ENCODE measurements at regions not wholly inside any gene's neighbourhood (a gene's known extent, or its start where the extent isn't known, plus 50 kb on each side); places are given as distances from the start of the nearest gene placed in this dataset.

DNA sequence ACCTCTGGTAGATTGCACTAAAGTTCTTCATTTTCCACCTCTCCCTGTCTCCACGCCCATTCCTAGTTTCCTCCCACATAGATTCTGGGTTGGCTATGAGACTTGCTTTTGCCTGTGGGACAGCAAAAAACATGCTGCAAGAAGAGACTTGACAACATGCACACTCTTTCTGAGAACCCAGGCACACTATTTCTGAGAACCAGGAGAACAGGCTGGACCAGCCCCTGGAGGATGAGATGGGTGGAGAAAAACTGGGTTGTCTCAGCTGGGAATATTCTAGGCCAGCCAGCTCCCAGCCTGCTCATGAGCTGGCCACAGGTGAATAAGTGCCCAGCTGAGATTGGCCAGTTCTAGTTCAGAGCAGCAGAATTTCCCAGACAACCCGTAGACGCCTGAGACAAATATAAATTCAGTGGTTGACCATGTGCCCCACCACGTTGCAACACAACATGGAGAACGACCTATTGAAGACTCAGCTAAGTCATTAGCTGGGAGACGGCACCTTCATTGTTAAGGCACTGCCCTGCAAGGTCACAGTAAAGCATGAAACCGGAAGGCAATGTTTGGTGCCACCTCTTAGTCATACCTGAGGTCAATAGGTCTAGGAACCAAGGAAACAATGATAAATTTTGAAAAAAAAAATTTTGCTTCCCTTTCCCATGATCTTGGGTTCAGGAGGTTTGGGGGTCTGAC is 92.7 kb upstream of the AKR1E2 start:
- no peak for DNase-seq (ENCODE audit: low spot score)

- no peak for DNase-seq (ENCODE audit: low spot score)
Measured at GRCh38 chr10:4730998-4731397, 95.0 kb upstream of the AKR1E2 start.

DNA sequence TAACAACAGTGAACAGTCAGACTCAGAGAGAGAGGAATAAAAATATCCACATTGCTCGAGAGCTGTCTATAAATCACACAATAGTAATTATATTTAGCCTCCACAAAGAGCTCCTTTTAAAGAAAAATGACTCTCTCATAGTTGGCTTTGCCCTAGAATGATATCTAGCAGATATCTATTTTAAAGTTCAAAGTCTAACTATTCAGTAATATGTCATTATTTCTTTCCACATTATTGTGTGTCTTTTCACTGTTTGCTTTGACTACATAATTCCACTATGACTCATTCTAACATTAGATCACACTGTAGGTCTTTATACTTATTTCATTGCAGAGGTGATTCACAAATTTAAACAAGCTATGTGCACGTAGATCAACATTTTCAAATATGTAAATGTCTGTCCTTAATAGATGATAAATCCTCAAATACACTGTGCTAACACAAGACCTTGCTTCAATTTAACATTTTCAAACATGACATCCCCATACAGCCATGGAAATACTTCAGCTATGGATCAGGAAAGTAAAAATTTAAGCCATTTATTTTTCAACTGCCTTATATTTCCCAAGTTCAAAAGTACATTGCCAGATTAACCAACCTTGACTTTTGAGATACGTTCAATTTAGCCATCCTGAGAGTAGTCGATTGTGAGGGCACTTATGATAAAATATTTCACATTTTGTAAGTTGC is 99.9 kb upstream of the AKR1E2 start:
- peak; percentile 21 for DNase-seq (ENCODE audit: low spot score)

DNA sequence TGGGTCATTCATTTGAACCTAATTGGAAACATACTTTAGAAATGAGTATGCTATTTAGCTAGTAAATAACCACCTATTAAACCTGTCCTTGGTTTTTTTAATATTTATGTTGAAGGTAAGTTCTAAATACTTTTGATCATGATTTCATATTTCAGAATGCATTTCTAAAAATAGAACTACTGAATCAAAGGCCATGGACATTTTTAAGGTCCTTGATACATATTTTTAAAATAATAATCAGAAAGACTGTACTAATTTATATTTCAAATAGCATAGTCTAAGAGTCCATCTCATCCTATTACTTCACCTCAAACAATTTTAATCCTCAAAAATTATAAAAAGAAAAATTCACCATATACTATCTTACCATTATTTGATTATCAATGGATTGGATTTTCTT is 102.1 kb upstream of the AKR1E2 start:
- no peak for DNase-seq (ENCODE audit: low spot score)

DNA sequence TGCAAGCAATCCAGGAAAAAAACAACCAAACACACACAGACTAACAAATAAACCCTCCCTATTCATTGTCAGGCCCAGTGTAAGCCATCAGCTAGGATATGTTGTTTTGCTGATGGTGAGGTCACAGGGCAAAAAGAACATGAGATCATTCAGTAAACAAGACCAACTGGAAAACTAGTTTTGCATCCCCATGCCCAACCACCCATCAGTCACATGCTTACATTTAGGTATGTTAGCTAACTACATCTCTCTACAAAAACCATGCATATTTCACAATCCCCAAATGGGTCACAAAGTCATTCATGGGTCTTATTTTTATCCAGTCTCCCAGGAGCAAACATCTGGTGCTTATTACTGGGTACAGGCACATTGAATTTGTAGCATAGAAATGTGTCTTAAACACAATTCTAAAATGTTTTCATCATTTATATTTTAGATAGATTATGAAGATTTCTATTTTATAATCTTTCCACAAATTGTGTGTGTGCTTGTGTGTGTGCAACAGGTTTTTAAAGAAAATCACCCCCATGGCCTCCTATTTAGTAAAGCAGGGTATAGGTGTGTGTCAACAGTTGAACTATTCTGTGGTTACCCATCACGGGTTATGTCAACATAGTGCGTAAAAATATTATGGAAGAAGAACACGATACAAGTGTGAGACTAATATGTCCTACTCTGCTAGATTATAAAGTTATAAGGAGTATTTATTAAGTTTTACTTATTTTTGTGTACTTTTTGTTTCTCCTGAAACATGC is 103.8 kb upstream of the AKR1E2 start:
- DNase-seq (ENCODE audit: low spot score) = no peak

DNA sequence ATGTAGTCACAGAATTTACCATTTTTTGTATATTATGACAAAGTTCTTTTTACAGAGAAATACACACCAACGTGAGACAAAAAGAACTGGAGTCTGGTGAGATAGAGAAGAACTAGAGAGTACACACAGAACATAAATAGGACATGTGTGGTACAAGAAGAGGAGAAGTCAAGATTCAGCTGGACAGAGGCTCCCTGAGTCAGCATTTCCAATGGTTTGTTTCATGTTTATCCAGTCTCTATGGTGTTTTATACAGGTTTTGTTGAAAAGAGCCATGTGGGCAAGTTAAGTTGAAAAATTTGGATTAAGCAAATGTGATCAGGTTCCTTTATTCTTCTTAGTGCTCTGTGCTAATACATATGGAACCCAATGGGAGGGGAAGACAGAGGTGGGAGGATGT is 105.5 kb upstream of the AKR1E2 start:
- DNase-seq (ENCODE audit: low spot score) = no peak

DNA sequence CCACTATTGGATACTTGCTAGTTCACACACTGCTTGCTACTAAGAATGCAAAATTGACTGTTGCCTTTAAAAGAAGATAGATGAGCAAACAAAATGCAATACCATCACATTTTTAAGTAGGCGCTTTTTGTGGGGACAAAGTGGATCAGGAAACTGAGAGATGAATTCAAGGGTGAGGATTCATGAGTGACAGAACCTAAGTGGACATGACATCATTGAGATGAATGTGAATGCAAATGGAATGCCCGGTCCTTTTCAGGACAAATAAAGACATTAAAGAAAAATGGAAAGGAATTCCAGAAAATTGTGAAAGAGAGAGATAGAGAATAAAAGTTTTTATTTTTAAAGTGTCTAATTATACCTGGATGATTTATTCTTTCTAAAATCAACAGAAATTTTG is 106.3 kb upstream of the AKR1E2 start:
- DNase-seq (ENCODE audit: low spot score) = no peak

DNA sequence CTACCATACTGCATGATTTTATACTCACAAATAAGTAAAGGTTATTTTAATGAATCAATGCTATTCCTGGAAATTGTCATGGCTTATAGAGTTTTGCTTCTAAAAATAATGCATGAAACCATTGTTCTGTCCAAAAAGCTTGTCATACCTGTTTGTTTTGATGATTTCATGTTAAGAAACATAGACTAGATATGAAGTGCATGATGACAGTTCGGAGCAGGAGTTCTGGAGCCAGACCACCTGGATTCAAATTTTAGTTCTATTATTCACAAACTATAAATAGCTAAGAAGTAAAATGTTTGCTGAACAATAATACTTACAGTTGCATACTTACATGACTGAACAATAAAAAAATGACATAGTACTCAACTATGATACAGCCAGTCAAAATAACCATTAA is 107.0 kb upstream of the AKR1E2 start:
- no peak for DNase-seq (ENCODE audit: low spot score)

- no peak for DNase-seq (ENCODE audit: low spot score)
Measured at GRCh38 chr10:4718544-4718943, 107.5 kb upstream of the AKR1E2 start.

DNA sequence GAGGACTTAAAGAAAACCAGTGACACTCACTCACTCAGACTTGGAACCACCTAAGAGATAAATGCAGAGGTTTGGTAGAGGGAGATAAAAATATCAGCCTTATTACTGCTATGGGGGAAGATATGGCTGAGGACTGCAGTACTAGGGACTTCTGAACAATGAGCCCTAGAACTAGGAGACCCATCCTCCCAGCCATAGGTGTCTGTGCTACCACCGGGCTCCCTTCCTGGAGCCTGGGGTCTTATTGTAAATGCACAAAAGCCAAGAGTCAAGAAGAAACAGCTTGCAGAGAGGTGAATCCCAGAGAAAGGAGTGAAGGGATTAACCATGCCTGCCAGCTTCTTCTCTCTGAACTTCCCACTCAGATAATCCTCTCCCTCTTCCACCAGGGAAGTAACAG is 108.3 kb upstream of the AKR1E2 start:
- no peak for DNase-seq (ENCODE audit: low spot score)

GRCh38 chr10:4710858-4711257 is 115.1 kb upstream of the AKR1E2 start:
- DNase-seq (ENCODE audit: low spot score) = no peak

DNA sequence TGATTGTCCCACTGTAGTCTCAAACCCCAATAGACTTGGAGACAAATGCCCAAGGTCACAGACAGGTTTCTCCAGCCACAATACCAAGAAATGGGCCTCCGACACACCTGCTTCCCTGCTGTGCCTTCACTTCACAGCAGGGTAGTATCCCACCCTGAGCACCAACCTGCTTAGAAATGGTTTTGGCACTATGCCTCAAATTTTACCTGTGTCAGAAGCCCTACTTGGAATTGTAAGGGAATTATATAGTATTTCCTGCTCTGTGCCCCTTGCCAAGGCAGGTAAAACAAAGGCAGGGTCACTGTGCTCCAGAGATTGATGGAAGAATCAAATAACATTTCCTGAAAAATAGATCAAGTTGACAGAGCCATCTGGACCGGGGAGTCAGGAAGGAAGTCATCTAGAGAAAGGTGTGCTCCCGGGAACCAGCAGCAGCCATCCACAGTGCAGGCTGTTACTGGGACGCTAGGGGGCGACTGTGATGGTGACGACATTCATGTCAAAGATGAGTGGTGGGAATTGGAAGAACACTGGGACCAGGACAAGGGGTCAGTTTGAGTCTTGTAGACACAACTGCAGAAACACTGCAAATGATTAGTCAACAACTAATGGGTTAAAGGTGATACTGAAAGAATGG is 117.8 kb upstream of the AKR1E2 start:
- DNase-seq (ENCODE audit: low spot score) = no peak

GRCh38 chr10:4707221-4707620 is 118.8 kb upstream of the AKR1E2 start:
- no peak for DNase-seq (ENCODE audit: low spot score)

GRCh38 chr10:4704034-4704545 is 121.9 kb upstream of the AKR1E2 start:
- DNase-seq (ENCODE audit: low spot score) = peak; percentile 37

GRCh38 chr10:4701016-4701415 is 125.0 kb upstream of the AKR1E2 start:
- DNase-seq (ENCODE audit: low spot score) = no peak

DNA sequence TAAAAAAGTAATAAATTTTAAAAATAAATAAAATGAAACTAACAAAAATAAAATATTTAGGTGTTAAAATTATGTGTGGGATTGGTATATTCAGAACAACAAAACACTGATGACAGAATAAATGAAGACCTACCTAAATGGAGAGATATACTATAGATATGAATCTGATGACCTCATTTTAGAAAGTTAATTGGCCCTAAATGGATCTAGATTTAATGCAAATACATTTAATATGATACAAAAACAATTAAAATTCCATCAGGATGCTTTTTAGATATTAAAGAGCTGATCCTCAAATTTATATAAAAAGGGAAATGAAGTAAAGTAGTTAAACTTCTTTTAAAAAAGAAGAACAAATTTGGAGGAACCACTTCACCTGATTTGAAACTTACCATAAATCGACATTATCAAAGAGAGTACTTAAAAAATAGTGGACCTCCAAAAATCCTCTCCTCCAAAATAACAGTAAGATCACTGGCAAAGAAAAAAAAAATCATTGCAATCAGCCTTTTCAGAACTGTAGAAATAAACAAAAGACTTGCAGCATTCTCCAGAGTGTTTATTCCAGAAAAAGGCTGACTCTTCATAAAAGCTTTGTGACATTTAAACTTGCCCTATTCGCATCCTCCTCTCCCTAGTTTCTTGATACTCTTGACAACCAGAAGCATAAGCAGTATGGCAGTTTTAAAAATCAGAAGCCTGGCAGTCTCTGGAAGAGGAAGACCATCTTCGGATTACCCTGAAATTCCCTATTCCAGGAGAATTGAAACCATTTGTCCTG is 125.9 kb upstream of the AKR1E2 start:
- DNase-seq (ENCODE audit: low spot score) = no peak

GRCh38 chr10:4698075-4698474 is 127.9 kb upstream of the AKR1E2 start:
- no peak for DNase-seq (ENCODE audit: low spot score)

DNA sequence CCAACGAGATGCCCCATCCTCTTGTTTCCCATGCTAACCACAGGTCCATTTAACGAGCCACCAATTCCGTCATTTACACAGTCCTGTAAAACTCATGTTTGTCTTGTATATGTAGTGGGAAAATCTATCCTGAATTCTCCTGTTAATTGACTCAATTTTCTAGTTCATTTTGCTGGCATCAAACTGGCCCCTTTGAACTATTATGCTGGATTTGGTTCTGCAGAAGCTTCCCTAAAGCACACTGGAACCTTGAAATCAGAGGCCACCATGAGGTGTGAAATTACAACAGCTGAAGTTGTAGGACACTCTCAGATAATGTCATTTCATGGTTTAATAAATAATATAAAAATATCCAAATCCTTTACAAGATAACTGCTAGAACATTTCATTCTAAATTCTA is 129.8 kb upstream of the AKR1E2 start:
- DNase-seq (ENCODE audit: low spot score) = no peak

GRCh38 chr10:4693967-4694366 is 132.0 kb upstream of the AKR1E2 start:
- no peak for DNase-seq (ENCODE audit: low spot score)

- DNase-seq (ENCODE audit: low spot score) = no peak
Measured at GRCh38 chr10:4692206-4692605, 133.8 kb upstream of the AKR1E2 start.

DNA sequence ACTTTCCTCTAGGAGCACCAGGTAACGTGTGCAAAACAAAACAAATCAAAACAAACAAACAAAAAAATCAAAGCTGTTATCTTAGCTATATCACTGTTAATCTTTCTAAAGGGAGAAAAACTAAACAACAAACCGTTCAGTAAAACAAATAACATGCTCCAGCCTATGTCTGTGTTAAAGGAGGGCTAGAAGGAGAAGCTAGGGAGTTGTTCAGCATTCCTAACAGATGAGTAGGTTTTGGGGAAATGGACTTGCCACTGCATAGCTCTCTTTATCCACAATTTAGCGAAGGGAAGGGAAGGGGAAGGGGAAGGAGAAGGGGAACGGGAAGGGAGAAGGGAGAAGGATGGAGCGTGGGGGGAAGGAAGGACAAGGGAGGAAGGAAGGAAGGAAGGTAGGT is 134.2 kb upstream of the AKR1E2 start:
- DNase-seq (ENCODE audit: low spot score) = peak; percentile 41

- DNase-seq (ENCODE audit: low spot score) = no peak
Measured at GRCh38 chr10:4691301-4691700, 134.7 kb upstream of the AKR1E2 start.
